ENCODE measurements at regions not wholly inside any gene's neighbourhood (a gene's known extent, or its start where the extent isn't known, plus 50 kb on each side); places are given as distances from the start of the nearest gene placed in this dataset.

- TF ChIP-seq POLR2A (IDR thresholded peaks at IDR 0.05) (no peak), CTCF (IDR thresholded peaks at IDR 0.05) (no peak)
Measured at GRCh38 chr10:131833013-131833412, 67.8 kb upstream of the PPP2R2D start.
